ENCODE measurements at regions not wholly inside any gene's neighbourhood (a gene's known extent, or its start where the extent isn't known, plus 50 kb on each side); places are given as distances from the start of the nearest gene placed in this dataset.

DNA sequence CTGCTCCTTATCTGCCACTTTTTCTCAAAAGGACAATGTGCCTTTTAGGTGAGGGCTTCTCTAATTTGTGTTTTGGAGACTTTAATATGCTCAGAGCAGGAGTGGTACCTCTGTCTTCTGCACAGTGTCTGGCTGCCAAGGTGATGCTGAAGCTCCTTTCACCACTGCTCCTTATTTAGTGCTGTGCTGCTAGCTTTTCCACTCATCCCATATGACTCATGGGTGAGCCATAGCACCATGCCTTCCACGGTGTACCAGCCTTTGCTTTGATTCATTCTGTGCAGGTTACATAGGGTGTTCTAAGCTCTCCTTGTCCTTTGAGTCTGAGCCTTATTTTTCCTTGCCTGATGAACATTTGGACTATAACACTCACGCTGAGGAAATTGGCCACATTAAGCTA, 202.4 kb downstream of the ARL6IP6 start:
- H3K9me3 ChIP-seq (replicated peaks in 1 of 3) = no peaks in the 10 kb centered on the region
- WGBS, 4 donors = 52 to 65% (median 56%) methylated on average over 2 of the region's 2 CpGs
- TF ChIP-seq POLR2A (IDR thresholded peaks at IDR 0.05) = no peak
- TF ChIP-seq, protein P1, sequence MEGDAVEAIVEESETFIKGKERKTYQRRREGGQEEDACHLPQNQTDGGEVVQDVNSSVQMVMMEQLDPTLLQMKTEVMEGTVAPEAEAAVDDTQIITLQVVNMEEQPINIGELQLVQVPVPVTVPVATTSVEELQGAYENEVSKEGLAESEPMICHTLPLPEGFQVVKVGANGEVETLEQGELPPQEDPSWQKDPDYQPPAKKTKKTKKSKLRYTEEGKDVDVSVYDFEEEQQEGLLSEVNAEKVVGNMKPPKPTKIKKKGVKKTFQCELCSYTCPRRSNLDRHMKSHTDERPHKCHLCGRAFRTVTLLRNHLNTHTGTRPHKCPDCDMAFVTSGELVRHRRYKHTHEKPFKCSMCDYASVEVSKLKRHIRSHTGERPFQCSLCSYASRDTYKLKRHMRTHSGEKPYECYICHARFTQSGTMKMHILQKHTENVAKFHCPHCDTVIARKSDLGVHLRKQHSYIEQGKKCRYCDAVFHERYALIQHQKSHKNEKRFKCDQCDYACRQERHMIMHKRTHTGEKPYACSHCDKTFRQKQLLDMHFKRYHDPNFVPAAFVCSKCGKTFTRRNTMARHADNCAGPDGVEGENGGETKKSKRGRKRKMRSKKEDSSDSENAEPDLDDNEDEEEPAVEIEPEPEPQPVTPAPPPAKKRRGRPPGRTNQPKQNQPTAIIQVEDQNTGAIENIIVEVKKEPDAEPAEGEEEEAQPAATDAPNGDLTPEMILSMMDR (IDR thresholded peaks at IDR 0.05) = no peak
- H3K4me3 ChIP-seq = no peak overlapping the region
- H3K4me1 ChIP-seq (replicated peaks in 1 of 2) = no peaks in the 10 kb centered on the region
- no peak overlapping the region for H3K27ac ChIP-seq
- H3K27me3 ChIP-seq = no peaks in the 10 kb centered on the region
- intact Hi-C loops (cut with DNase I) = no loop called here
- no peaks in the 10 kb centered on the region for H3K36me3 ChIP-seq (replicated peaks in 1 of 2)
- peak in 3 of 7 donors; percentile 2 to 41 (median 39) for DNase-seq

DNA sequence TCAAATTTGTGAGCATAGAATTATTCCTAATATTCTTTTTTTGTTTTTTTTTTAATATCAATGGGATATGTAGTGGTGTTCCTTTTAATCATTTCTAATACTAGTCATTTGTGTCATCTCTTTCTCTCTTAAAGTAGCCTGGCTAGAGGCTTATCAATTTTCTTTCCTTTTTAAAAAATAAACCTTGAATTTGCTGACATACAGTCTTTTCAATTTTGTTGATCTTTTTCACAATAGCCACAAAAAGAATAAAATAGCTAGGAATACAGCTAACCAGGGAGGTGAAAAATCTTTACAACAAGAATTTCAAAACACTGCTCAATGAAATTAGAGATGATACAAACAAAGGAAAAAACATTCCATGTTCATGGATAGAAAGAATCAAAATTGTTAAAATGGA, 192.6 kb downstream of the ARL6IP6 start:
- no peak for DNase-seq
- no peak overlapping the region for H3K4me3 ChIP-seq
- H3K36me3 ChIP-seq (replicated peaks in 1 of 2) = no peaks in the 10 kb centered on the region
- no peaks in the 10 kb centered on the region for H3K27me3 ChIP-seq
- no peaks in the 10 kb centered on the region for H3K9me3 ChIP-seq (replicated peaks in 1 of 3)
- no peaks in the 10 kb centered on the region for H3K4me1 ChIP-seq (replicated peaks in 1 of 2)
- TF ChIP-seq, protein P1 (IDR thresholded peaks at IDR 0.05) = no peak
- no peak for TF ChIP-seq POLR2A (IDR thresholded peaks at IDR 0.05)
- H3K27ac ChIP-seq = no peak overlapping the region
- intact Hi-C loops (cut with DNase I) = no loop called here

DNA sequence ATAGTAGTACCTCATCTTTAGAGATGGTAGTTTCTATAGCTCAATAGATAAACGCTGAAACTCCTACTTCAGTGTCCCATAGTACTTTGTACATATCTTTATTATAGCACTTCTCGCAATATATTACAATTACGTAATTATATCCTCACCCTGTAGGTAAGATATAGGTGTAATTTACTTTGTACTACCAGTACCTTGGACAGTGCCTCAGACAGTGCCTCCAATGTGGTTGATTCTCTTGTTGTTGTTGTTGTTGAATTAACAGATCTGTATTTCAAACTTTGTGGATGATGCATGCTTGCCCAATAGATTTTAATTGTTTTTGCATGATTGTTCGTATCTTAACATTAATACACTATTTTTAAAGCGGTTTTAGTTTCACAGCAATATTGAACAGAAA, 188.6 kb downstream of the ARL6IP6 start:
- H3K9me3 ChIP-seq (replicated peaks in 1 of 3) = no peaks in the 10 kb centered on the region
- intact Hi-C loops (cut with DNase I) = no loop called here
- no peaks in the 10 kb centered on the region for H3K27me3 ChIP-seq
- H3K4me3 ChIP-seq = no peak overlapping the region
- no peaks in the 10 kb centered on the region for H3K36me3 ChIP-seq (replicated peaks in 1 of 2)
- no peak for DNase-seq
- TF ChIP-seq, protein P1 (IDR thresholded peaks at IDR 0.05) = no peak
- no peak for TF ChIP-seq POLR2A (IDR thresholded peaks at IDR 0.05)
- whole genome bisulfite sequencing, 4 donors = 71 to 81% (median 77%) methylated on average over 5 of the region's 5 CpGs
- H3K27ac ChIP-seq = no peak overlapping the region
- H3K4me1 ChIP-seq (replicated peaks in 1 of 2) = no peaks in the 10 kb centered on the region

DNA sequence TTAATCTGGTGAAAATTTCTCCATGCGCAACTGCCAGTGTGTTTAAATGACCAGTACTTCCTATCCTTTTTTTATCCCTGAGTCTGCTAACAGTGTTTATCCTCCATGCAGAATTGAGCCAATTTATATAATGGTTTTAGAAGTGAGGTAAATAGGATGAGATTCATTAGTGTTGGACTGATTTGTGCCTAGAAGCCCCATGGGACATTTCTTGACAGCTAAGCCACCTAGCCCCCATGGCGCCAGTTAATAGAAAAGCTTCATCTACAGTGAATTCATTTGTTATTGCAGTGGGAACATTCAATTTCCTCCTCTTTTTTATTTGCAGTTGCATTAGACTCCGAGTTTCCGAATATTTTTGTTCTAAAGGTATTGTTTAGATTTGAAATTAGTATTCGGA, 175.6 kb downstream of the ARL6IP6 start:
- no peaks in the 10 kb centered on the region for H3K27me3 ChIP-seq
- no peak for DNase-seq
- WGBS, 4 donors = 85 to 93% (median 89%) methylated on average over 5 of the region's 5 CpGs

More for the DNA sequence above, 175.6 kb downstream of the ARL6IP6 start:
- Histone ChIP-seq H3K36me3 (replicated peaks in 1 of 2) (no peaks in the 10 kb centered on the region), H3K4me3 (no peak overlapping the region), H3K4me1 (replicated peaks in 1 of 2) (no peaks in the 10 kb centered on the region), H3K9me3 (replicated peaks in 1 of 3) (no peaks in the 10 kb centered on the region), H3K27ac (no peak overlapping the region)
- TF ChIP-seq, protein P1 (IDR thresholded peaks at IDR 0.05) = no peak
- TF ChIP-seq POLR2A (IDR thresholded peaks at IDR 0.05) = no peak
- intact Hi-C loops (cut with DNase I) = no loop called here
